ENCODE measurements at regions not wholly inside any gene's neighbourhood (a gene's known extent, or its start where the extent isn't known, plus 50 kb on each side); places are given as distances from the start of the nearest gene placed in this dataset.

DNA sequence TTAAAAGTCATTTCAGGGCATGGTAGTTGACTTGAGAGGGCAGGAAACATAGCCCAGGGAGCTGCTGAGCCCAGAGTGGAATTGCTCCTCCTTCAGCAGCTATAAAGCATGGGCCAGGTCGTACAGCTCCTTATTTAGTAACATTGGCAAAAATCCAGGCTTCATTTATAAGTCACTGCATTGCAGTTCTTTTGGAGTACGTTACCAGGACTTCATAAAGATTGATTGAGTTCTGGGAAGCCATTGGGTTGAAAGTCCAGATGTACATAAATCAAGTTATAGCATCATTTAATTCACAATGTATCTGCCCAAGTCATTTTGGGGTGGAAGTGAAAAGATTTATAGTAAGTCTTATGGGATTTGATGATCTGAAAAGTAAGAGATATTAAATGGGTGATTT, 53.0 kb upstream of the ANKEF1 start:
- DNase-seq: no peak

DNA sequence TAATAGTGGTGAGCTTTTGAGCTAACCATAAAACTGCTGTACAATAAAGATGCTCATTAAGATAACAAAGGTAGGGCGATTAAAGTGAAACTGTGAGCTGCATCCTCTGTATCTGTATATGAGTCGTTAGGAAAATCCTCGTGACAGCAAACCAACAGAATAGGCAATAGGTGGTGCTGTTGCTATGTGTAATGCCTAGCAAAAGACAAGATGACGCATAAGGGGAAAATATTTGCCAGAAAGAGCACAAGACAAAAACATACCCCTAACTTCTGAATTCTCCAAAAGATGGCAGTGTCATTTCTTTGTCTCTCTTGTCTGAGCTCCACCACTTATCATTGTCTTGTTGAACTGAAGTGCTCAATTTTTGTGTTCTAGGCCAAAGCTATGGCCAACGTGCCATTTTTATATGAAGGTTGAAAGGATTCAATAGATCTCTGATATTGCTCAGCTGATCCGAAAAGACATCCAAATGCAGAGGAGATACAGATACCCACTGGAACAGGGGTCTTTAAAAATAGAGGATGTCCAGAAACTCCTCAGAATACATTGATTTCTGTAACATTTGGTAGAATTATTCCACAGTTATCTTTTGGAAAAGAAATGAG, 56.3 kb upstream of the ANKEF1 start:
- peak; percentile 72 for DNase-seq

DNA sequence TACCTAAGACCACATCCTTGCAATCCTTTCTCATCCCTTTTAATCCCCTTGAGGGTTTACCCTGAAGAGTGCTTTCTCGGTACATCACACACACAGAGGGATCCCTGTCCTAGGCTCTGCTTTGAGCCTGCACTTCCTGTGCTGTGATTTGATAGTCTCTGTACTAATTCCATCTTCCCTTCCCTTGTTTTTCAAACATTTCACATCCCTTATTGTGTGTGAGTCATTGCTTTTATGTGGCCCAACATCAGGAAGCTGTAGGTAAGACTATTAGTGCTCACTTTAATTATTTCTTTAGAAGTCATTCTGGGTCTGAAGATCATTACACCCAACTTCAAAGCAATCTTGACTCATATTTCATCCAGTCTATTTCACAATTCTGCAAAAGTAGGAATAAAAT, 57.2 kb upstream of the ANKEF1 start:
- no peak for DNase-seq

DNA sequence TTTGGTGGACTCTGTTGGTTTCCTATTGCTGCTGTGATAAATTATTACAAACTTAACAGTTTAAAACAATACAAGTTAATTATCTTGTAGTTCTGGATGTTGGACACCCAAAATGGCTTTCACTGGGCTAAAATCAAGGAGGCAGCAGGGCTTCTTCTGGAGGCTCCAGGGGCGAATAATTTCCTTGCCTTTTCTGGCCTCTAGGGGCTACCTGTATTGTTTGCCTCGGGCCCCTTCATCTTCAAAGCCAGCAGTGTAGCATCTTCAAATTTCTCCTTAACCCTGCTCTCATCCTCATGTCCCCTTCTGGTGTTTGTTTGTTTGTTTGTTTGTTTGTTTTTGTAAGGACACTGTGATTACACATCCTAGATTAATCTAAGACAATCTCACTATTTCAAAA, 60.5 kb upstream of the ANKEF1 start:
- DNase-seq: no peak

- no peak for DNase-seq
Measured at GRCh38 chr20:9971746-9972145, 63.0 kb upstream of the ANKEF1 start.

DNA sequence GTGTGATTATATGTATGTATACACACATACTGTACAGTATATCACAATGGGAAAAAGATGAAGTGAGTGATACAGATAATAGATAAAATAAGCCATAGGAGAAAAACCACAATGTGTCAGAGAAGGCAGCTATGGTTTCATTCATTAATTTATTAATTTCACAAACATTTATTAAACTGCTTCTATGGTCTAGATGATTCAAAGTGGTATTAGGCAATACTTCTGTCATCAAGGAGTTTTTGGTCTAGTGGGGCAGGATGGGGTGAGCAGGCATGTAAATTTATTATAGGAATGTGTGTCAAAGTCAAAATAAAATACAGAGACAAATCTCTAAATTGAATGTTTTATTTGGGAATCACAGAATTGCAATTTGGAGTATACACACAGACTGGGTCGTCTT, 65.2 kb upstream of the ANKEF1 start:
- DNase-seq: no peak

DNA sequence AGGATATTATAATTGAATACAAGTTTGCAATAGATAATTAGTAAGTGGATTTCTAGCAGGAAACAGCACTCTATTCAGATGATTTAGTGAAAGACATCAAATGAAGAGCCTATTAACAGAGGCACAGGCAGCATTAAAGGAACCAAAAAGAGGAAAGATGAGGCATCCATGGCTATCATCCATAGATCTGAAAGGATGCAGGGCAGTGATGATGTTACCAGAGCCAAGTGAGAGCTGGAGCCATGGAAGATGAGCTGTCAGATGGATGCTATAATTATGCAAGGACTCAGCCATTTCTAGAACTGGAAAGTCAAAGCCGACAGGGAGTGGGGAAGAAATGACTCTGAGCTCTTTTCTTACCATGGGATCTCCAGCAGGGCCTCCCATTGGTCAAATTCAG, 66.8 kb upstream of the ANKEF1 start:
- DNase-seq: no peak

DNA sequence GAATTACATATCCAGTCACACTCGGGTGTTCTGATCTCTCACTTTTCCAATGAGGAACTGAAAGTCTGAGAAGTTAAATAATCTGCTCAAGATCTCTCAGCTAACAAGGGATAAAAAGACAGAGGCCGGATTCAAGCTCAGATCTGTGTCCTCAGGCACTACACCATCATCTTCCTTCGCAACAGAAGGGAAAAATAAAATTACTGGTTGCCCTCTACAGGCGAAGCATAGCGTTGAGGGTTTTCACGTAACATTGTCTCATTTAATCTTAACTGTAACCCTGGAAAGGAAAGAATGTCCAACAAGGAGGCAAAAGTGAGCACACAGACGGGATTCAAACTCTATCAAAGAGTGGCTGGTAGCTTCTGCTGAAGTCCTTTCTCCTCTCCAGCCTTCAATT, 67.8 kb upstream of the ANKEF1 start:
- DNase-seq: no peak

GRCh38 chr20:9963029-9963428, 71.8 kb upstream of the ANKEF1 start:
- DNase-seq: no peak

DNA sequence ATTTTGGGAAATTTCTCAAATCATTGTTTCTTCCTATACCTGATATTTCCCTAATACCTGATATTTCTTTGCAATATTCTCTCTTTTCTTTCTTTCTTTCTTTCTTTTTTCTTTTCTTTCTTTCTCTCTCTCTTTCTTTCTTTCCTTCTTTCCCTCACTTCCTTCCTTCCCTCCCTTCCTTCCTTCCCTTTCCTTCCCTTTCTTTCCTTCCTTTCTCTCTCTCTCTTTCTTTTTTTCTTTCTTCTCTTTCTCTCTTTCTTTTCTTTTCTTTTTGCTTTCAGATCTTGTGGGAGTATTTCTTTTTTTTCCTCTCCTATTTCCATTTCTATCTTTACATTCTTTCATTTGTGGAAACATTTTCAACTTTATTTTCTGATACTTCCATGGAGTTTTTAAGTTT, 76.1 kb upstream of the ANKEF1 start:
- DNase-seq: no peak

DNA sequence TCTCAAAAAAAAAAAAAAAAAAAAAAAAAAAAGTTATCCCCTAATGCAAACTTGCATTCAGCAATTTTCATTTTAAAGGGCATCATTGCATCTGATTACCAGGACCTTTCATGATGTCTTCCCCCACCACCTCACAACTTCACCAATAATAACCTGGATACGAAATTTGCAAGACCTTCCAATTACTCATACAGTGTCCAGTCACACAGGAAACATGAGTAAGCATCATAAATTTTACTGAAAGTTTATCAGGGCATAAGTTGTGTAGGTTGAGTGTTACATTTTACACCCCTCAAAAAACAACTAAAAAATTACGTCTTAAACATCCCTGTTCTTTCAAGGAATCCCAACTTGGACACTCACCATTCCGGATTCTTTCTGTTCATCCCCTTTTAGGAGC, 79.1 kb upstream of the ANKEF1 start:
- no peak for DNase-seq

DNA sequence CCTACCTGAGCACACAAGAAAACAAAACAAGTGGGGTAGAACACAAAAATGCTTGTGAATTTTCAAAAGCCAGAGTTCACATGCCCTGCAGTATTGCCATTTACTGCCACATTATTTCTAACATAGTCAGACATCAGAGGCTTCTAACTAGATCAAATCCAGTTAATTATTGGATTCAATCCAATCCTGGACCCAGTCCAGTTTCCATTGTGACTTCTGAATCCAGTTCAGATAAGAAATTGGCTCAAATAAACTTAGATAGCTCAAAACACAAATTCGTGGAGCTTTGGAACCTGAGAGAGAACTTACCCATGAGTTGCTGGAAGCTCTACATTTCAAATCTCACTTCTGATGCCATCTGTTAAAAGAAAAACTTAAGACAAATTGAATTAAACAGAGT, 85.2 kb upstream of the ANKEF1 start:
- DNase-seq: peak; percentile 14

GRCh38 chr20:9945408-9945807, 89.4 kb upstream of the ANKEF1 start:
- no peak for DNase-seq

- no peak for DNase-seq
Measured at GRCh38 chr20:9942736-9943135, 92.1 kb upstream of the ANKEF1 start.

DNA sequence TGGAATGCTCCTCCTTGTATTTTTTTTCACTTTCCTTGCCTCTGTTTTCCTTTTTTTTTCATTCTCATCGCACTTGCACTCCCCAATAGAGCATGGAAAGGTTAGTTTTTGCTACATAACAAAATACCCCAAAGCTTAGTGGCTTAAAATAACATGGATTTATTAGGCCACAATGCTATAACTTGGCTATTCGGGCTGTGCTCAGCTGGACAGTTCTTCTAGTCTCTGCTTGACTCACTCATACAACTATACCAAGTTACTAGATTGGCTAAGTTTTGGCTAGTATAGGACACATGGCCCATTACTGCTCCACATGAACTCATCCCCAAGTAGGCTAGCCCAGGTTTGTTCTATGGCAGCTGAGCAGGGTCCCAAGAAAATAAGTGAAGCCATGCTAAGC, 94.5 kb upstream of the ANKEF1 start:
- DNase-seq: no peak

- no peak for DNase-seq
Measured at GRCh38 chr20:9939231-9939630, 95.6 kb upstream of the ANKEF1 start.

DNA sequence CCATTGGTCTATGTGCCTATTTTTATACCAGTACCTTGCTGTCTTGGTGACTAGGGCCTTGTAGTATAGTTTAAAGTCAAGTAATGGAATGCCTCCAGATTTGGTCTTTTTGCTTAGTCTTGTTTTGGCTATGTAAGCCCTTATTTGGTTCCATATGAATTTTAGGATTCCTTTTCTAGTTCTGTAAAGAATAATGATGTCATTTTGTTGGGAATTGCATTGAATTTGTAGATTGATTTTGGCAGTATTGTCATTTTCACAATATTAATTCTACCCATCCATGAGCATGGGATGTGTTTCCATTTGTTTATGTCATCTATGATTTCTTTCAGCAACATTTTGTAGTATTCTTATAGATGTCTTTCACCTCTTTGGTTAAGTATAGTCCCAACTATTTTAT, 96.4 kb upstream of the PAK5 start:
- no peak for DNase-seq

GRCh38 chr20:9930142-9930541, 91.3 kb upstream of the PAK5 start:
- DNase-seq: no peak

DNA sequence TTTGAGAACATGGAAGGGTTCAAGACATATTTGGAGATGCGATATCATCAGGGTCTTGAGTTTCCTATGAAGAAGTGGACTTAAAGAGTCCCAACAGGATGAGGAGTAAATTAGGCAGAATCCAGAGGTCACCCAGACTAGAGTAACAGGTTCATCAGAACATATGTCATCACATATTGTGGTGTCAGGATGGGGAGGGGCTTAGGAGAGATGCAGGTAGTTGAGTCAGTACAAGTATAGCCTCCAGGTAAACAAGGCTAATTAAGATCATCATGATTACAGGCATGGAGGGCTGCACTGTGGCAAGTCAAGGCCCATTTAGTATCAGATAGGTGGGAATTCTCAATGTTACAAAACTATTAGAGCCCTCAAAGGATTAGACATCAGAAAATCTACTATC, 90.1 kb upstream of the PAK5 start:
- DNase-seq: no peak

- DNase-seq: no peak
Measured at GRCh38 chr20:9928281-9928737, 89.4 kb upstream of the PAK5 start.

DNA sequence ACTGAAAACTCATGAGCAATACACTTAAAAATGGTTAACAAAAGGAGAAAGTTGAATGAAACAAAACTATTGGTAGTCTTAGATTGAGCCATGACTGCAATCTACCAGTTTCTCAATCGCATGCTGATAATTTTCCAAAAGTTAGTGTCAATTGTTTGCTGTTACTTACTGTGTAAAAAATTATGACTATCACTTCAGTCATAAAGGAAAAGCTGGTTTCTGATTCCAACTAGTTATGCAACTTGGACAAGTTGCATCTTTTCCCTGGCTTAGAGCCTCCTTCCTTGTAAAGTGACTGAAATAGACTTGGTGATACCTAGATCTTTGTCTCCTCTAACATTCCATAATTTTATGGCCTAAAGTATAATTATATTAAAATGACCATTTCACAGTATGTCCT, 88.3 kb upstream of the PAK5 start:
- no peak for DNase-seq

DNA sequence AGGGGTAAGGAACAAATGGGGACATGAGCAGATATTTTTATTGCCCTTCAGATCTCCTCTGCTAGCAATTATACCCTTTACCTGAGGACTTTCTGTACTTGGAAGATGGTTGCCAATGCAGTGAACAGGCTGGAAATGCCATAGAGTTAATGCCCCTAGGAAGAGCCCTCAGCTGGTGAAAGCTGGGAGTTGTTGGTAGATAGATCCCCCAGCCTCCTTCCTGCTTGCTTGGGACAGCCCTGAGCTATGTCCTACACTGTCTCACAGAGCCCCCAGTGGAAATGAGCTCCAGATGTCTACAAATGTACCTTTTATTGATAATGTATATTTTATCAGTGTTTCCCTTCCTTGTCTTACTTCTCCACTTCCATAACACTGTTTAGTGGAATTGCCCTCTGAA, 87.6 kb upstream of the PAK5 start:
- no peak for DNase-seq

GRCh38 chr20:9926007-9926406, 87.1 kb upstream of the PAK5 start:
- DNase-seq: no peak

GRCh38 chr20:9923648-9924047, 84.8 kb upstream of the PAK5 start:
- no peak for DNase-seq

DNA sequence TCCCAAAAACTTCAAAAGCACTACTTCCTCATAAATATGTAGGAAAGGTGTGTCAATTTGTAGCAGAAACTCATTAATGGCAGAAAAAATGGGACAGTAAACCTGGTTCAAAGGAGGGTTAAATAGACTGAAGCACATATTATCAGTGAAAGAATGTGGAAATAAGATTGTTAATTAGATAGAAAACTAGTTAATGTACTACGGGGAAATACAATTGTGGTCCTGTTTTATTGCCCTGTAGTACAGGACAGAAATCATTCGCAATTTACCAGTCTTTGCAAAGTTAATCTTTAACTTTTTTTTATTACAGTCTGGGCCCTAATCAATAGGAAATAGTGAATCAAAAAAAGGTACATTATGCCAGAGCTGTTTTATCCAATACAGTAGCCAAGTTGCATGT, 82.0 kb upstream of the PAK5 start:
- DNase-seq: no peak
